ENCODE measurements at regions not wholly inside any gene's neighbourhood (a gene's known extent, or its start where the extent isn't known, plus 50 kb on each side); places are given as distances from the start of the nearest gene placed in this dataset.

GRCh38 chr1:47519971-47520370, 82.1 kb downstream of the FOXD2 start:
- TF ChIP-seq, protein P1, sequence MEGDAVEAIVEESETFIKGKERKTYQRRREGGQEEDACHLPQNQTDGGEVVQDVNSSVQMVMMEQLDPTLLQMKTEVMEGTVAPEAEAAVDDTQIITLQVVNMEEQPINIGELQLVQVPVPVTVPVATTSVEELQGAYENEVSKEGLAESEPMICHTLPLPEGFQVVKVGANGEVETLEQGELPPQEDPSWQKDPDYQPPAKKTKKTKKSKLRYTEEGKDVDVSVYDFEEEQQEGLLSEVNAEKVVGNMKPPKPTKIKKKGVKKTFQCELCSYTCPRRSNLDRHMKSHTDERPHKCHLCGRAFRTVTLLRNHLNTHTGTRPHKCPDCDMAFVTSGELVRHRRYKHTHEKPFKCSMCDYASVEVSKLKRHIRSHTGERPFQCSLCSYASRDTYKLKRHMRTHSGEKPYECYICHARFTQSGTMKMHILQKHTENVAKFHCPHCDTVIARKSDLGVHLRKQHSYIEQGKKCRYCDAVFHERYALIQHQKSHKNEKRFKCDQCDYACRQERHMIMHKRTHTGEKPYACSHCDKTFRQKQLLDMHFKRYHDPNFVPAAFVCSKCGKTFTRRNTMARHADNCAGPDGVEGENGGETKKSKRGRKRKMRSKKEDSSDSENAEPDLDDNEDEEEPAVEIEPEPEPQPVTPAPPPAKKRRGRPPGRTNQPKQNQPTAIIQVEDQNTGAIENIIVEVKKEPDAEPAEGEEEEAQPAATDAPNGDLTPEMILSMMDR (IDR thresholded peaks at IDR 0.05) = no peak
- no peak for TF ChIP-seq POLR2A (IDR thresholded peaks at IDR 0.05)
